ENCODE measurements at regions not wholly inside any gene's neighbourhood (a gene's known extent, or its start where the extent isn't known, plus 50 kb on each side); places are given as distances from the start of the nearest gene placed in this dataset.

DNA sequence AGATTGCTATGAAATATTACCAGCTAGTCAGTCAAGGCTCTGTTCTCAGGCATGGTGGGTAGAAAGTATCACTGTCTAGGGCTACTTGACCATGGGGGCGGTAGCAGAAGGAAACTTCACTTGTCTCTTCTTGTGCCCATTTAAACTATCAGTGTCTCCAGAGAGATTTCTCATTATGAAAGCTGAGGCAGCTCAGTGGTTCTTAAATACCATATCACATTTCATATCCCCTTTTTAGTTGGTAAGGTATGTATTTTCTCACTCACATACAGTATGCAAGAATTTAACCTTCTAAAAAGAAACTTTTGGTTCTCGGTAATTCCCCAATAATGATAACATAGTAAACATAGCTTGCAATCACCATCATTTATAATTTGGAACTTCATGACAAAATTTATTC, 1180.0 kb upstream of the TENM4 start:
- no peak for DNase-seq (ENCODE audit: low read depth in 2 of 2)

- no peak for DNase-seq (ENCODE audit: low read depth in 2 of 2)
Measured at GRCh38 chr11:80617156-80617555, 1176.3 kb upstream of the TENM4 start.

DNA sequence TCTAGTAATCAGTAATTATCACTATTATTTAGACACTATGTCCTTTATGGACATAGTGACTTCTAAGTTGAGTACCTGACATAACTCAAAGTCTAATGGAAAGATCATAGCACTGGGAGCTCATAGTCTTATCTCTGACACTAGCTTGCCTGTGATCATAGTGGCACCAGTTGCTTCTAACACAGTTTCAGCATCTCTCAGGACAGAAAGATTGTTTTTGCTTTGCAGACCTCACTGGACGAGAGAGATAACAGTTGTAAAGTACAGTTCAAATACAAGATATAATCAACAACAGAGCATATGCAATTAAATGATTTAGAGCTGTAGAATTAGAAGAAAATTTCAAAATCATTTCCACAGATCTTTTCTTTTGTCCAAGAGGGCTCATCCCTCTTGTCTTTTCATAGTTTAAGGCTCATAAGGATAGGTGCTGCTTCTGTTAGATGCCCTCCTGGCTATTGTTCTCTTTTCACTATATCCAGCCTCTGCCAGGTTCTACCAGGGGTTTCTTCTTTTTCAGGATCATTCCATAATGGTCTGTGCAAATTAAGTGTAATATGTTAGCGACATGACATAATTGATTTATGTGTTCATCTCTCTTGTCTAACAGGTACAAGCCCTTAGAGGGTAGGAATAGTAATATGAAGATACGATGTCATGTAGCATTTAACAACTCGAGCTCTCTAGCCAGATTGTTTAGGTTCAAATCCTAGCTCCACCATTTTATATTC, 1175.4 kb upstream of the TENM4 start:
- no peak for DNase-seq (ENCODE audit: low read depth in 2 of 2)

DNA sequence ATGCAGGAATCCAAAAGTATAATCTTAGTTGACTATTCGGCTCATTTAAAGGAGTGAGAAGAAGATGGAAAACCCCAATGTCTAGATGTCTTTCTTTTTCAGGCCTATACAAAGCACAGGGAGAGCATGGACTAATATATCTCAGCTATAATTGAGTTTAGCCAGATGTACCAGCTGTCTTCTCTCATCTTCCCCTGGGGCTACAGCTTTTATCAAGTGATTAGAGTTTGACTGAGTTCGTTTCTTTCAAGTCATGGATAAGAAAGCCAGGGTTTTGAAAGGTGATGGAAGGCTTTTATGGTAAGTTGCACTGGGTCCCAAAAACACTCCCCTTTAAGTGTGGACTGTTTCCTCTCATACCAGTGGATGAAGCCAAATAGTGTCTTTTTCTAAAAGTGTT, 1172.8 kb upstream of the TENM4 start:
- no peak for DNase-seq (ENCODE audit: low read depth in 2 of 2)

GRCh38 chr11:80610516-80610915, 1169.7 kb upstream of the TENM4 start:
- no peak for DNase-seq (ENCODE audit: low read depth in 2 of 2)

DNA sequence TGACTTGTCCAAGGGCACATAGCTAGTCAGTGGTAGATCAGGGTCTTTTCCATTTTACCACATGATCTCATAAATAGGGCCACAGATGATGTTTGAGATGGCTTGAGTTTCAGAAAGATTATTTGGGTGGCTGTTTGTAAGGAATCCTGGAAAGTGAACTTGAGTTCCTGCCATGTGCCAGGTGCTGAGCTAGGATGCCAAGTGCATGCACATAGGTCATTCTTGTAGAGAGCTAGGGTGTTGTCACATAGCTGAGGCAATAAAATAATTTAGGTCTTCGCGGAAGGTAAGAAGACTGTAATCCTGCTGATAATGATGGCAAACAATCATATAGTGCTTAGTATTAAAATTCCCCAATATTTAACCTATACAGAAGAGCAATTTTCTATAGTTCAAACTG, 1162.6 kb upstream of the TENM4 start:
- DNase-seq (ENCODE audit: low read depth in 2 of 2), result no peak

- no peak for DNase-seq (ENCODE audit: low read depth in 2 of 2)
Measured at GRCh38 chr11:80598905-80599304, 1158.1 kb upstream of the TENM4 start.

DNA sequence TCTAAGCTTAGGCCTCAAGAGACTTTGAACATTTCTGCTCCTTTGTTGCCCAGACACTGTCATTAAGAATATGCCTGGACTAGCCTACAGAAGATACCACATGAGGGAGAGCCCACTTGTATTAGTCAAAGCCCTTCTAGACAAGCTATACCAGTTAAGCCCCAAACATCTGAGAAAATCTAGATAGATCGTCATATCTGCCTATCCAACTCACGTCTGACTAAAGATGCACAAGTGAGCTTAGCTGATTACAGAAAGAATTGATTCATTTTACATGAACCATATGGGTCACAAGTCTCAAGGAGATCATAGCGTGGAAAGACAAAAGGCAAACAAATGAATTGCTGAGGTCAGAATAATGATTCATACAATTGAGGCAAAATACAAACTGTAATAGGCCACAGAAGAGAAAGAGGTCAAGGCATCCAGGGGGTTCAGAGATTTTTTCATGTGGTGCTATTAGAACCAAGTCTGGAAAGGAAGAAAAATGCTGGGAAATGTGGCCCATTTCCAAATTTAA, 1155.5 kb upstream of the TENM4 start:
- DNase-seq (ENCODE audit: low read depth in 2 of 2), result no peak

DNA sequence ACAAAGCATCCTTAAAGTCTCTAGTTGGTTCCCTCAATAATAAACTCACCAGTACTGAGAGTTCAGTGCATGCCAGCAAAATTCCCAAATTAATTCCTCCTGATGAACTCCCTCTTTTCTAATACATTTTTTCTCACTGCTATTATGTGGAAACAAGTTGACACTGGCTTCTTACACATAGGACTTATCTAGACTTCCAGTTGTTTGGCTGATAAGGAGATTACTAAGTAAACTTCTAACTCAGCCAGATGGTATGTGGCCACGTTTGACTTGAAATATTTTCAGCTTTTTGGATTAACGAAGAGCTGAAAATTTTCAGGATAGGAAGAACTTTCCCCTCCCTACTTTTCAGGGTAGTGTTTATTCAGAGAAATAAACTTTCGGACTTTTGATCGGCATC, 1154.2 kb upstream of the TENM4 start:
- DNase-seq (ENCODE audit: low read depth in 2 of 2), result no peak

DNA sequence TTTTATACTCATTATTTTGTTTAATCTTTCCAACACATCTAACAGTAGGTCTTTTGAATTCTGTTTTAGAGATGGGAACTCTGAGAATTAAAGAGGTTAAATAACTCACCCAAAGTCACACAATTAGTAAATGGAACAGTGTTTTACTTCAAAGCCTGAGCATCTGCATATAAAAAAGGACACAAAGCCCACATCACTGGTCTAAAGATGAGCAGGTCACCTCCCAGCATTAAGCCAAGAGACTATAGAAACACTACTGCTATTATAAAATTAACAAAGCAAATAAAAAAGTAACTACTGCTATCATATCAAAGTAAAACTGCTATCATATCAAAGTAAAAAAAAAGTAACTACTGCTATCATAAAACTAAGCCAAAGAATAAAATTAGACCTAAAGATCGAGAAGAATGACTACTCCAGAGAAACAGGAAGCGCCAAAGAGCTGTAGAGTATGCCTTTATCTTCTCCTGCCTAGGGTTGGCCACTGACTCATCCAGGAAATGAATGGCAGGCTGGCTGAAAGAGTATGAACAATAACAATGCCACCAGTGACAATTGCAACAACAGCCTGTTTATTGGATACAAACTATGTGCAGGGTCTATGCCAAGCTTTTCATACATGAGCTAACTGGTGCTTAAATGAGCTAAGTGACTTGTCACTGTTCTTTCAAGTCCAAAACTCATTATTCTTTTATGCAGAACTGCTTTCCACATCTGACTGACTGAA, 1153.0 kb upstream of the TENM4 start:
- DNase-seq (ENCODE audit: low read depth in 2 of 2), result no peak

GRCh38 chr11:80592546-80592945, 1151.7 kb upstream of the TENM4 start:
- no peak for DNase-seq (ENCODE audit: low read depth in 2 of 2)

DNA sequence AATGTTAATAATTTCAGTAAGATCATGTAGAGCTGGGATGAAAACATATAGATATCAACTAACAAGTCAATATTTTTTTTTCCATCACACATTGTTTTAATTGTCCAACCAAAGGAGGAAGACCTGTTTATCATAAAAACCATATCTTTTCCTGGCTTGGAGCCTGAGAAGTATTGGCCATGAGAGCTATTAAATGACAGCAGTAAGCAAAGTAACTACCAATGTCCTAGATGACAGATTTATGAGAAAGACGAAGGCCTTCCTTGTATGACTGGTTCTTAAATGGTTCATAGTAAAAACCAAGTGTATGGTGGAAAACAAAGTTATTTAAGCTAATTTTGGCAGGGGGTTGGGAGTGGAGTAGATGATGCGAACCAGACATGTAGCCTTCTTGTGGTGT, 1147.1 kb upstream of the TENM4 start:
- no peak for DNase-seq (ENCODE audit: low read depth in 2 of 2)

GRCh38 chr11:80586464-80586863, 1145.6 kb upstream of the TENM4 start:
- no peak for DNase-seq (ENCODE audit: low read depth in 2 of 2)

DNA sequence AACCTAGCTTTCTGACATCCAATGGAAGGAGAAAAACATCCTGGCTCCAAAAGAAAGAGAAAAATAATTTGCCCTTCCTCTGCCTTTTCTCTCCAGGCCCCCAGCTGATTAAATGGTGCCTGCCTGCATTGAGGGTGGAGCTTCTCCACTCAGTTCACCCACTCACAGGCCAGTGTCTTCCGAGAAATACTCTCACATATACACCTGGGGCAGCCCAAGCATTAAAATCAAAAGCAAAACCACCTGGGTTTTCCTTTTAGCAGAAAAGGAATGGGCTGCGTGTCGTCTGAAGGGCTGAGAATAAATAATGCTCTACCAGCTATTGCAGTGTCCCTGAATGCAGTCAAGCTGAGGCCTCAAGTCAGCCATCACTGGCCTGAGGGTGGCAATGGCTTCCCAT, 1143.8 kb upstream of the TENM4 start:
- DNase-seq (ENCODE audit: low read depth in 2 of 2), result no peak

GRCh38 chr11:80569832-80570231, 1129.0 kb upstream of the TENM4 start:
- DNase-seq (ENCODE audit: low read depth in 2 of 2), result no peak

- no peak for DNase-seq (ENCODE audit: low read depth in 2 of 2)
Measured at GRCh38 chr11:80565231-80565630, 1124.4 kb upstream of the TENM4 start.

DNA sequence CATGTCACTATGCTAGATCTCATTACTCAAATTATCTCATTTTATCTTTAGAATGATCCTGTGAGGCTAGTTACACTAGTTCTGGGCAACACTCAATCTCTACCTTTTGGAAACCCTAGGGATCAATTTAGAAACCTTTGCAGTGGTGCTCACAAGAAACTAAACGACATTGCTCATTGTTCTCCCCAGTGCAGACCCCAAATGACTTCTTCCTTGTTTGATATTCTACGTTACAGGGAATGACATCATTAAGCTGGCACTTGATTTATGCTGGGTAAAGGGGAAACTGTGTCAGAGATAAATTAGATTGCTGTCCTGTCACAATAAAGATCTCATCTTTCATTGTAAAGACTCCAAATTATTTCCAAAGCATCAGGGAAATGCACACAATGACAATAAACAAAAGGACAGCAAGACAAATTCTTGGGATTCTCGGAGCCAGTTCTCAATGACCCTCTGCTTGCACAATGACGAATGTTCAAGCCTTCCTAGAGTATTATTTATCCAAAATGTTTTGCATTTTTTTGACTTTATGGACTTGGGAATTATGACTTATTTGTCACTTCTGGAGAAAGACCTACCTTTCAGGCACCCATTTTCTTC, 1121.8 kb upstream of the TENM4 start:
- DNase-seq (ENCODE audit: low read depth in 2 of 2), result no peak

DNA sequence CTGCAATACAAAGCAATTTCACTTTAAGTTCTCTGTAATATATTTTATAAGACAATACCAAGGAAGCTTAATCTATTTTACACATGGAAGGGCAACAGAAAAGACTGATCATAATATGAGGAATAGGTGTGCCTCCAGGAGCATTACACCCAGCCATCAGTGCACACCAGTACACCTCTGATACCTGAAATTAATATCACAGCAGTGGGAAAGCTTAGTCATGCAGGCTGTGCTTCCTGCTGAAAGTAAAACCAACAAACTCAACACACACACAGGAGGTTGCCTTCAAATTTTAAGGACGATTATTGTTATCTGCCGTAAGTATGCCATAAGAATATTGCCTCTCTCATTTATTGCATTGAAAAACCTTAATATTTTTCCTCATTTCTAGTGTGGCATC, 1119.1 kb upstream of the TENM4 start:
- no peak for DNase-seq (ENCODE audit: low read depth in 2 of 2)

- DNase-seq (ENCODE audit: low read depth in 2 of 2), result no peak
Measured at GRCh38 chr11:80553565-80553964, 1112.7 kb upstream of the TENM4 start.

DNA sequence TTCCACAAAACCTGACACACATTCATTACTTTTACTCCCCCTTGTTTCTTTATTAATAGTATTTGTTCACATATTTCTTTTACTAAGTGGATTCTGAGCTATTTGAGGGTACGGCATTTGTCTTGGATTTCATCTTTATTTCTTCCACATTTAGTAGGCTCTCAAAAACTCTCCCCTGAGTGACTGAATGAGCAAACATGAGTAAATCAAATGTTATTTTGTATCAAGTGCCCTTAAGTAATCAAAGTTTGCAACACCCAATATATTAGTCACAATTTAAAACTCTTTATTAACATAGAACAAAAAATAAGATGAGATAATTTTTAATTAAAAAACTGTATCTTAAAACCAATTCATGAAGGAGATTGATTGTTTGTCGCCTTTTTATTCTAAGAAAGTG, 1101.9 kb upstream of the TENM4 start:
- no peak for DNase-seq (ENCODE audit: low read depth in 2 of 2)

DNA sequence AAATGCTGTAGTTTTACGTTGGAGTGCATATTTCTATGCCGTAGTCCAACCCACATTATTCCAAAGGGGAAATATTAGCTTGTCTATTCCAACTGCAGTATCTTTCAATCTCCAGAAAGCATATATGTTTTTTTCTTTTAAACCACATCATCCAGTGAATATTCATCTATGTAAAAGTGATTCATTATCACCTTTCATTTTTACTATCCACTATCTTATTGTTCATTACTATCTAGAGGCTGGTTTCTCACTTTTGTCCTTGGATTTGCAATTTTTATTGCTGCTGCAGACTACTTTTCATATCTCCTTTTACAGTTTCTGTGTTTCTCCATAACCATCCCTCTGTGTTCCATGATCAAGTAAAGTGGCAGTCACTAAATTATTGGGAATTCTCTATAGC, 1097.2 kb upstream of the TENM4 start:
- DNase-seq (ENCODE audit: low read depth in 2 of 2), result no peak

GRCh38 chr11:80533463-80533862, 1092.6 kb upstream of the TENM4 start:
- no peak for DNase-seq (ENCODE audit: low read depth in 2 of 2)

- no peak for DNase-seq (ENCODE audit: low read depth in 2 of 2)
Measured at GRCh38 chr11:80532633-80533232, 1091.9 kb upstream of the TENM4 start.

All from fibroblast of skin of left quadriceps (primary cell).